Left cardiac atrium (tissue), 4 donors: ENCODE measurements at regions not wholly inside any gene's neighbourhood (a gene's known extent, or its start where the extent isn't known, plus 50 kb on each side); places are given as distances from the start of the nearest gene placed in this dataset.

Experiments used
- ATAC-seq, 2 donors: fragments of 200-7000 bp; cut with Tn5 transposase; one replicate each; pipeline ENCODE4 v1.9.1; 2020; ENCODE audit warnings: mild to moderate bottlenecking in 2 of 2, moderate library complexity in 2 of 2
- DNase-seq: peaks from one replicate; pipeline ENCODE4 v3.0.0-alpha.2; 2020
- intact Hi-C, 2 donors: fragments of 100-400 bp; cut with DNase I; formaldehyde crosslinking; loops; one replicate each; pipeline versions ENCODE4 v1.14.1 to v1.15.1; 2022 to 2023
- donor health status: DM: no; HTN: yes; CAD: no.
- donor health status: DM: no; HTN: yes; CAD: no; lungs with severe emphysema.
- donor health status: DM: yes; HTN: yes; CAD: no.
- donor health status: Dilated cardiomyopathy.

GRCh38 chr13:80284290-80284689 is 56.6 kb downstream of the SPRY2 start:
- ATAC-seq, result no peak
- no peak for DNase-seq
- intact Hi-C loops, result no loop called here

GRCh38 chr13:80278706-80279105 is 62.2 kb downstream of the SPRY2 start:
- intact Hi-C loops, result no loop called here
- ATAC-seq (no peak), DNase-seq (no peak)

- ATAC-seq, result peak in 1 of 2 donors; percentile 53
- no peak for DNase-seq
- intact Hi-C loops, result no loop called here
Measured at GRCh38 chr13:80276371-80277289, 64.3 kb downstream of the SPRY2 start.

- ATAC-seq, result no peak
- intact Hi-C loops, result no loop called here
- DNase-seq, result no peak
Measured at GRCh38 chr13:80274643-80275042, 66.3 kb downstream of the SPRY2 start.

GRCh38 chr13:80273718-80274117 is 67.2 kb downstream of the SPRY2 start:
- intact Hi-C loops, result no loop called here
- ATAC-seq (no peak), DNase-seq (no peak)

- ATAC-seq, result no peak
- intact Hi-C loops, result no loop called here
- DNase-seq, result no peak
Measured at GRCh38 chr13:80265348-80265747, 75.6 kb downstream of the SPRY2 start.

- intact Hi-C loops, result no loop called here
- DNase-seq (no peak), ATAC-seq (no peak)
Measured at GRCh38 chr13:80263745-80264513, 77.0 kb downstream of the SPRY2 start.

GRCh38 chr13:80262051-80262695 is 78.8 kb downstream of the SPRY2 start:
- ATAC-seq (no peak), DNase-seq (no peak)
- intact Hi-C loops, result no loop called here

GRCh38 chr13:80259159-80259558 is 81.8 kb downstream of the SPRY2 start:
- DNase-seq (no peak), ATAC-seq (no peak)
- intact Hi-C loops, result no loop called here

- ATAC-seq, result no peak
- intact Hi-C loops, result no loop called here
- no peak for DNase-seq
Measured at GRCh38 chr13:80256352-80256932, 84.5 kb downstream of the SPRY2 start.

- ATAC-seq, result no peak
- intact Hi-C loops, result no loop called here
Measured at GRCh38 chr13:80255946-80256345, 85.0 kb downstream of the SPRY2 start.

GRCh38 chr13:80251403-80251802 is 89.5 kb downstream of the SPRY2 start:
- intact Hi-C loops, result no loop called here
- ATAC-seq (no peak), DNase-seq (no peak)

More at GRCh38 chr13:80255946-80256345, 85.0 kb downstream of the SPRY2 start:
- DNase-seq, result no peak

GRCh38 chr13:80250213-80250810 is 90.6 kb downstream of the SPRY2 start:
- intact Hi-C loops, result no loop called here
- no peak for ATAC-seq
- no peak for DNase-seq

- ATAC-seq (no peak), DNase-seq (no peak)
- intact Hi-C loops, result no loop called here
Measured at GRCh38 chr13:80249516-80250212, 91.3 kb downstream of the SPRY2 start.

GRCh38 chr13:80245162-80245733 is 95.7 kb downstream of the SPRY2 start:
- DNase-seq (no peak), ATAC-seq (no peak)
- intact Hi-C loops, result no loop called here

GRCh38 chr13:80244574-80244973 is 96.4 kb downstream of the SPRY2 start:
- DNase-seq (no peak), ATAC-seq (no peak)
- intact Hi-C loops, result no loop called here

GRCh38 chr13:80242728-80243427 is 98.0 kb downstream of the SPRY2 start:
- no peak for DNase-seq
- intact Hi-C loops, result no loop called here
- no peak for ATAC-seq
